ENCODE measurements at regions not wholly inside any gene's neighbourhood (a gene's known extent, or its start where the extent isn't known, plus 50 kb on each side); places are given as distances from the start of the nearest gene placed in this dataset.

DNA sequence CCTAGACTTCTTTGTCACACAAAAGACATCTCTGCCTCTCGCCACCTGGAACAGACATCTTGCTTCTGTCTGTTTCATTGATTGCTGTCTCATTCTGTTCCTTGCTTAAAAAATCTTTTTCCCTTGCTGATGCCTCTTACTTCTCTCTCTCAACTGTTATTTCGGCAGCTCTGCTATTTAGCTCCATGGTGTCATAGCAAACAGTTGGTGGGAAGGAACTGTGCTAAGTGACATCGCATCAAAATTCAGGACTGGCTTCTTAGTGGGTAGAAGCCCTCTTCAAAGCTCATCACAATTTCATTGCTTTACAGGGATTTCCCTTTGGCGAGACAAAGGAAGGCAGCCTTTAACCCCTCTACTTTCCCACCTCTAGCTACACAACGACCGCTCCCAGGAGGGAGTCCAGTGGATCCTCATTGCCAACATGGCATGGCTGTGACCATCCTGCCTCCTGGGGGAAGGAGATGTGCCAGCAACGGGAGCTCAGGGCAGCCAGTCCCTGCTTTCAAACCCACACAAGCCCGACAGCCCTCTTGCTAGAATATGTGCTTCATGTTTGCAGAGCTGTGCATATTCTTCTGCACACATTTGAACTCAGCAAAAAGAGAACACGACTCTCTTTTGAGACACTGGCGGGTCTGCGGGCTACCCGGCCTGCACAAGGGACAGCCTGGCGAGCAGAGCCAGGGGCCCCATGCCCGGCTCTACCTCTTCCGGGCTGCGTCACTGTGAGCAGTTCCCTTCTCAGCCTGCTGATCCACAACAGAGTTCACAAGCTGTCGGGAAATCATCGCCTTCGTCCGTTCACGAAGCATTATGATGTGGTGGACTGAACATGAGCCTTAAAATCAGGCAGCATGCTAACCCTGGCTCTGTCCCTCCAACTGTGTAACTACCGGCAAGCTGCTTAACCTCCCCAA is 51.1 kb upstream of the JAM3 start:
- ChIA-PET CTCF (interaction anchor here (0.7 kb wide), 1 partner anchor 32 kb away, joined by 3 read pairs; no protein-coding TSS in a partner anchor), POLR2A (interaction anchor here (0.5 kb wide), 1 partner anchor 84 kb away, joined by 4 read pairs; no protein-coding TSS in a partner anchor)
- H3K27ac ChIP-seq (ENCODE audit: low read depth, low read length) = no peak overlapping the region
- no peaks in the 10 kb centered on the region for H3K9me3 ChIP-seq (ENCODE audit: control insufficient read depth, insufficient read depth, low read length)
- H3K27me3 ChIP-seq (ENCODE audit: control insufficient read depth, insufficient read depth, low read length) = peaks cover 25% of the 10 kb centered on the region
- TF ChIP-seq, protein P1, sequence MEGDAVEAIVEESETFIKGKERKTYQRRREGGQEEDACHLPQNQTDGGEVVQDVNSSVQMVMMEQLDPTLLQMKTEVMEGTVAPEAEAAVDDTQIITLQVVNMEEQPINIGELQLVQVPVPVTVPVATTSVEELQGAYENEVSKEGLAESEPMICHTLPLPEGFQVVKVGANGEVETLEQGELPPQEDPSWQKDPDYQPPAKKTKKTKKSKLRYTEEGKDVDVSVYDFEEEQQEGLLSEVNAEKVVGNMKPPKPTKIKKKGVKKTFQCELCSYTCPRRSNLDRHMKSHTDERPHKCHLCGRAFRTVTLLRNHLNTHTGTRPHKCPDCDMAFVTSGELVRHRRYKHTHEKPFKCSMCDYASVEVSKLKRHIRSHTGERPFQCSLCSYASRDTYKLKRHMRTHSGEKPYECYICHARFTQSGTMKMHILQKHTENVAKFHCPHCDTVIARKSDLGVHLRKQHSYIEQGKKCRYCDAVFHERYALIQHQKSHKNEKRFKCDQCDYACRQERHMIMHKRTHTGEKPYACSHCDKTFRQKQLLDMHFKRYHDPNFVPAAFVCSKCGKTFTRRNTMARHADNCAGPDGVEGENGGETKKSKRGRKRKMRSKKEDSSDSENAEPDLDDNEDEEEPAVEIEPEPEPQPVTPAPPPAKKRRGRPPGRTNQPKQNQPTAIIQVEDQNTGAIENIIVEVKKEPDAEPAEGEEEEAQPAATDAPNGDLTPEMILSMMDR (IDR thresholded peaks at IDR 0.05; ENCODE audit: low read depth, low read length) = no peak
- H3K4me3 ChIP-seq (ENCODE audit: low read depth, low read length) = no peak overlapping the region
- no peak for DNase-seq (ENCODE audit: low read depth, low spot score)

Data from AG04450 (cell line).